ENCODE measurements at regions not wholly inside any gene's neighbourhood (a gene's known extent, or its start where the extent isn't known, plus 50 kb on each side); places are given as distances from the start of the nearest gene placed in this dataset.

GRCh38 chr13:75165543-75166230 lies 316.3 kb downstream of the TBC1D4 start:
- Mint-ChIP-seq H3K27me3 (ENCODE audit: low read depth) (peaks cover 6% of the 10 kb centered on the region), H3K27ac (no peak overlapping the region), H3K4me1 (no peaks in the 10 kb centered on the region), H3K9me3 (no peaks in the 10 kb centered on the region), H3K36me3 (no peaks in the 10 kb centered on the region), H3K4me3 (no peak overlapping the region)
- no peak for DNase-seq (ENCODE audit: low spot score in 2 of 2, unreplicated experiment in 2 of 2)
- TF ChIP-seq CTCF (IDR thresholded peaks at IDR 0.05; ENCODE audit: unreplicated experiment) = no peak

GRCh38 chr13:75161804-75162203 lies 320.2 kb downstream of the TBC1D4 start:
- no peak for DNase-seq (ENCODE audit: low spot score in 2 of 2, unreplicated experiment in 2 of 2)
- Mint-ChIP-seq H3K27me3 (ENCODE audit: low read depth) (peaks cover 6% of the 10 kb centered on the region), H3K4me1 (no peaks in the 10 kb centered on the region), H3K9me3 (peaks cover 7% of the 10 kb centered on the region), H3K4me3 (no peak overlapping the region), H3K36me3 (no peaks in the 10 kb centered on the region), H3K27ac (no peak overlapping the region)
- no peak for TF ChIP-seq CTCF (IDR thresholded peaks at IDR 0.05; ENCODE audit: unreplicated experiment)

GRCh38 chr13:75160984-75161383 lies 321.0 kb downstream of the TBC1D4 start:
- H3K4me3 Mint-ChIP-seq = no peak overlapping the region
- no peaks in the 10 kb centered on the region for H3K36me3 Mint-ChIP-seq
- no peak for DNase-seq (ENCODE audit: low spot score in 2 of 2, unreplicated experiment in 2 of 2)
- no peaks in the 10 kb centered on the region for H3K4me1 Mint-ChIP-seq
- peaks cover 6% of the 10 kb centered on the region for H3K27me3 Mint-ChIP-seq (ENCODE audit: low read depth)
- no peak overlapping the region for H3K27ac Mint-ChIP-seq
- no peak for TF ChIP-seq CTCF (IDR thresholded peaks at IDR 0.05; ENCODE audit: unreplicated experiment)
- H3K9me3 Mint-ChIP-seq = peaks cover 15% of the 10 kb centered on the region

- H3K4me3 Mint-ChIP-seq = no peak overlapping the region
- H3K27me3 Mint-ChIP-seq (ENCODE audit: low read depth) = peaks cover 2% of the 10 kb centered on the region
- no peaks in the 10 kb centered on the region for H3K4me1 Mint-ChIP-seq
- H3K9me3 Mint-ChIP-seq = peaks cover 26% of the 10 kb centered on the region
- peaks cover 1% of the 10 kb centered on the region for H3K36me3 Mint-ChIP-seq
- H3K27ac Mint-ChIP-seq = no peak overlapping the region
- no peak for TF ChIP-seq CTCF (IDR thresholded peaks at IDR 0.05; ENCODE audit: unreplicated experiment)
- DNase-seq (ENCODE audit: low spot score in 2 of 2, unreplicated experiment in 2 of 2) = no peak
Measured at GRCh38 chr13:75154331-75154730, 327.6 kb downstream of the TBC1D4 start.

GRCh38 chr13:75153834-75154233 lies 328.1 kb downstream of the TBC1D4 start:
- H3K27me3 Mint-ChIP-seq (ENCODE audit: low read depth) = peaks cover 5% of the 10 kb centered on the region

More at GRCh38 chr13:75153834-75154233, 328.1 kb downstream of the TBC1D4 start:
- H3K4me3 Mint-ChIP-seq = no peak overlapping the region
- no peak overlapping the region for H3K27ac Mint-ChIP-seq
- no peak for DNase-seq (ENCODE audit: low spot score in 2 of 2, unreplicated experiment in 2 of 2)
- no peak for TF ChIP-seq CTCF (IDR thresholded peaks at IDR 0.05; ENCODE audit: unreplicated experiment)
- H3K9me3 Mint-ChIP-seq = peaks cover 21% of the 10 kb centered on the region
- peaks cover 1% of the 10 kb centered on the region for H3K36me3 Mint-ChIP-seq
- H3K4me1 Mint-ChIP-seq = no peaks in the 10 kb centered on the region
